ENCODE measurements at regions not wholly inside any gene's neighbourhood (a gene's known extent, or its start where the extent isn't known, plus 50 kb on each side); places are given as distances from the start of the nearest gene placed in this dataset.

DNA sequence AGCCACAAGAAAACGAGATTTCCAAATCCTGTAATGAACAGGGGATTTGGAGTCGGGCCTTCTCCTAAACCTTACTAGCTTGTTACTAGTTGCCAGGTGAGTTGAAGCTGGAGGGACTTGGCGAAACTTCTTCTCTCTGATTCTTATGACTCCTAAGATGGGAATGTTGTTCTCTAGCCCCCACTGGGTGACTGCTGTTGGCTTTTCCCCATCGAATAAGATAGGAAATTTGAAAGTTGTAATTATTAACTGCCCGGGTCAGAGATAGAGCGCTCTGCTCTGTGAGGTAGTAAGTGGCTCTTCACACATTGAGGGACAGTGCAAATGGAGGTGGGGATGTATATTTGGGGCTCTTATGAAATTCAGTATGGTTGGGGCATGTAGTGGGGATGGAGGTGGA, 111.2 kb upstream of the MBNL2 start:
- H3K4me2 ChIP-seq (replicated peaks; ENCODE audit: low read depth, low read length, poor library complexity, severe bottlenecking), result no peak overlapping the region
- no peak overlapping the region for H3K9ac ChIP-seq (ENCODE audit: low read length)
- no peak for DNase-seq
- H3K4me1 Mint-ChIP-seq, result peaks cover 3% of the 10 kb centered on the region
- no peak overlapping the region for H2AFZ ChIP-seq (ENCODE audit: insufficient read depth, low read depth, low read length, poor library complexity, severe bottlenecking)
- intact Hi-C loops (cut with micrococcal nuclease), result loop anchor here (1.0 to 5.0 kb wide), 3 partner anchors 233 to 701 kb away; no protein-coding TSS in a partner anchor
- no peak for TF ChIP-seq EZH2 (IDR thresholded peaks at IDR 0.05; ENCODE audit: borderline replicate concordance, insufficient read depth, low read depth, low read length, poor library complexity, severe bottlenecking)
- TF ChIP-seq, protein P1, sequence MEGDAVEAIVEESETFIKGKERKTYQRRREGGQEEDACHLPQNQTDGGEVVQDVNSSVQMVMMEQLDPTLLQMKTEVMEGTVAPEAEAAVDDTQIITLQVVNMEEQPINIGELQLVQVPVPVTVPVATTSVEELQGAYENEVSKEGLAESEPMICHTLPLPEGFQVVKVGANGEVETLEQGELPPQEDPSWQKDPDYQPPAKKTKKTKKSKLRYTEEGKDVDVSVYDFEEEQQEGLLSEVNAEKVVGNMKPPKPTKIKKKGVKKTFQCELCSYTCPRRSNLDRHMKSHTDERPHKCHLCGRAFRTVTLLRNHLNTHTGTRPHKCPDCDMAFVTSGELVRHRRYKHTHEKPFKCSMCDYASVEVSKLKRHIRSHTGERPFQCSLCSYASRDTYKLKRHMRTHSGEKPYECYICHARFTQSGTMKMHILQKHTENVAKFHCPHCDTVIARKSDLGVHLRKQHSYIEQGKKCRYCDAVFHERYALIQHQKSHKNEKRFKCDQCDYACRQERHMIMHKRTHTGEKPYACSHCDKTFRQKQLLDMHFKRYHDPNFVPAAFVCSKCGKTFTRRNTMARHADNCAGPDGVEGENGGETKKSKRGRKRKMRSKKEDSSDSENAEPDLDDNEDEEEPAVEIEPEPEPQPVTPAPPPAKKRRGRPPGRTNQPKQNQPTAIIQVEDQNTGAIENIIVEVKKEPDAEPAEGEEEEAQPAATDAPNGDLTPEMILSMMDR (IDR thresholded peaks at IDR 0.05), result no peak
- no peak for ATAC-seq (ENCODE audit: low read depth)
- CTCF ChIA-PET, result interaction anchor here (0.8 to 9.9 kb wide), 16 partner anchors 13 to 1733 kb away, joined by 3 to 307 read pairs (median 5); no protein-coding TSS in a partner anchor
- H3K27ac Mint-ChIP-seq, result no peak overlapping the region
- no peaks in the 10 kb centered on the region for H3K9me3 ChIP-seq (ENCODE audit: control extremely low read depth in 1 of 3, control insufficient read depth in 2 of 3, insufficient read depth in 1 of 3, low read length in 2 of 3)
- no peaks in the 10 kb centered on the region for H3K36me3 ChIP-seq (replicated peaks in 1 of 2; ENCODE audit: control extremely low read depth in 1 of 2, control insufficient read depth in 1 of 2, extremely low read depth in 1 of 2, insufficient read depth in 2 of 2, low read length in 1 of 2)
- H3K27me3 Mint-ChIP-seq, result peaks cover 18% of the 10 kb centered on the region
- H3K79me2 ChIP-seq (ENCODE audit: control insufficient read depth, insufficient read depth, low read length), result no peaks in the 10 kb centered on the region
- peaks cover 7 to 11% of the 10 kb centered on the region in 2 donors for H3K4me1 ChIP-seq (ENCODE audit: control insufficient read depth in 2 of 2, insufficient read depth in 2 of 2, low read length in 2 of 2)
- H3K27me3 ChIP-seq (replicated peaks in 1 of 4; ENCODE audit: control extremely low read depth in 1 of 4, control insufficient read depth in 3 of 4, insufficient read depth in 4 of 4, low read length in 3 of 4), result peaks cover 0 to 10% (median 0%) of the 10 kb centered on the region in 4 experiments
- H4K20me1 ChIP-seq (ENCODE audit: control insufficient read depth, insufficient read depth, low read length, poor library complexity, severe bottlenecking), result no peaks in the 10 kb centered on the region
- no peaks in the 10 kb centered on the region for H3K9me3 Mint-ChIP-seq (ENCODE audit: insufficient read depth)
- WGBS (ENCODE audit: insufficient coverage), result 96% methylated on average over 3 of the region's 6 CpGs
- H3K27ac ChIP-seq (ENCODE audit: low read length in 2 of 2), result no peak overlapping the region
- H3K4me3 ChIP-seq (ENCODE audit: control extremely low read depth in 1 of 5, extremely low read depth in 1 of 5, insufficient read depth in 1 of 5, low read depth in 2 of 5, low read length in 4 of 5), result no peak overlapping the region
- POLR2A ChIA-PET, result no interaction called here
- no peak overlapping the region for H3K4me3 Mint-ChIP-seq

DNA sequence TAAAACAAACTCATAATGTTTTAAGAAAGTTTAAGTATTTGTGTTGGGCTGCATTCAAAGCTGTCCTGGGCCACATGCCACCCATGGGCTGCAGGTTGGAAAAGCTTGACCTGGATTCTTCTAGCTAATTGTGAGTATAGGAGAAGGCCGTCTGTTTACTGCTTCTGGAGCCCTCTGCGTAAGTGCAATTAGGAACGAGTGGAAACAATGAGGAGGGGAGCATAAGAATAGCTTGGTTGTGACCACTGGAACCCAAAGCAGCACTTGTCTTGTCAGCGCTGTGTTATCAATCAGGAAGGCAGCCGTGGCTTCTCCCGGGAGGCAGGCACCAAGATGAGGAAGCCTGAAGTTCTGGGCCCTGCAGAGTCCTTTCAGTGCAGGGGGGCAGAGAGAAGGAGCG, 110.4 kb upstream of the MBNL2 start:
- intact Hi-C loops (cut with micrococcal nuclease), result loop anchor here (5.0 kb wide), 1 partner anchor 701 kb away; no protein-coding TSS in a partner anchor
- no peaks in the 10 kb centered on the region for H3K36me3 ChIP-seq (replicated peaks in 1 of 2; ENCODE audit: control extremely low read depth in 1 of 2, control insufficient read depth in 1 of 2, extremely low read depth in 1 of 2, insufficient read depth in 2 of 2, low read length in 1 of 2)
- peaks cover 23% of the 10 kb centered on the region for H3K27me3 Mint-ChIP-seq
- H3K4me1 Mint-ChIP-seq, result peaks cover 3% of the 10 kb centered on the region
- ChIA-PET CTCF (interaction anchor here (0.6 to 9.9 kb wide), 7 partner anchors 60 to 253 kb away, joined by 3 to 307 read pairs (median 15); no protein-coding TSS in a partner anchor), POLR2A (interaction anchor here (1.0 kb wide), 1 partner anchor 247 kb away, joined by 3 read pairs; no protein-coding TSS in a partner anchor)
- no peak for ATAC-seq (ENCODE audit: low read depth)
- no peak overlapping the region for H3K27ac ChIP-seq (ENCODE audit: low read length in 2 of 2)
- H3K4me3 Mint-ChIP-seq, result no peak overlapping the region
- H3K4me2 ChIP-seq (replicated peaks; ENCODE audit: low read depth, low read length, poor library complexity, severe bottlenecking), result no peak overlapping the region
- H4K20me1 ChIP-seq (ENCODE audit: control insufficient read depth, insufficient read depth, low read length, poor library complexity, severe bottlenecking), result no peaks in the 10 kb centered on the region
- H3K9me3 ChIP-seq (ENCODE audit: control extremely low read depth in 1 of 3, control insufficient read depth in 2 of 3, insufficient read depth in 1 of 3, low read length in 2 of 3), result no peaks in the 10 kb centered on the region
- H3K27ac Mint-ChIP-seq, result no peak overlapping the region
- H3K4me1 ChIP-seq (ENCODE audit: control insufficient read depth in 2 of 2, insufficient read depth in 2 of 2, low read length in 2 of 2), result peaks cover 7 to 11% of the 10 kb centered on the region in 2 donors
- DNase-seq, result no peak
- no peak overlapping the region for H2AFZ ChIP-seq (ENCODE audit: insufficient read depth, low read depth, low read length, poor library complexity, severe bottlenecking)
- no peak overlapping the region for H3K9ac ChIP-seq (ENCODE audit: low read length)
- WGBS (ENCODE audit: insufficient coverage), result 88% methylated on average over 7 of the region's 7 CpGs
- no peaks in the 10 kb centered on the region for H3K9me3 Mint-ChIP-seq (ENCODE audit: insufficient read depth)
- peaks cover 0 to 10% (median 1%) of the 10 kb centered on the region in 4 experiments for H3K27me3 ChIP-seq (replicated peaks in 1 of 4; ENCODE audit: control extremely low read depth in 1 of 4, control insufficient read depth in 3 of 4, insufficient read depth in 4 of 4, low read length in 3 of 4)
- TF ChIP-seq EZH2 (IDR thresholded peaks at IDR 0.05; ENCODE audit: borderline replicate concordance, insufficient read depth, low read depth, low read length, poor library complexity, severe bottlenecking), result no peak
- TF ChIP-seq, protein P1 (IDR thresholded peaks at IDR 0.05), result no peak
- H3K79me2 ChIP-seq (ENCODE audit: control insufficient read depth, insufficient read depth, low read length), result no peaks in the 10 kb centered on the region
- no peak overlapping the region for H3K4me3 ChIP-seq (ENCODE audit: control extremely low read depth in 1 of 5, extremely low read depth in 1 of 5, insufficient read depth in 1 of 5, low read depth in 2 of 5, low read length in 4 of 5)

Measured in B cell (primary cell).